ENCODE measurements at regions not wholly inside any gene's neighbourhood (a gene's known extent, or its start where the extent isn't known, plus 50 kb on each side); places are given as distances from the start of the nearest gene placed in this dataset.
"Not testable (repeated sequence)": the region's sequence is repeated elsewhere in the genome, so short reads cannot be mapped to it uniquely, and the experiment has no call there.

- POLR2A ChIA-PET = no interaction called here
- no peak for DNase-seq (ENCODE audit: low read depth, low spot score)
- no peak for TF ChIP-seq CTCF (IDR thresholded peaks at IDR 0.05; ENCODE audit: low read depth, low read length)
- peaks cover 6% of the 10 kb centered on the region; the same call in 1 of the 2 replicates for H3K9me3 ChIP-seq (ENCODE audit: control insufficient read depth, insufficient read depth, low read length)
- no peaks in the 10 kb centered on the region for H3K27me3 ChIP-seq (ENCODE audit: control insufficient read depth, insufficient read depth, low read length)
- CTCF ChIA-PET = no interaction called here
- no peak overlapping the region for H3K27ac ChIP-seq (ENCODE audit: low read depth, low read length)
- H3K4me3 ChIP-seq (ENCODE audit: low read depth, low read length) = no peak overlapping the region
Measured at GRCh38 chr13:56561327-56561726, 579.4 kb upstream of the PRR20A start.

- Histone ChIP-seq H3K27ac (ENCODE audit: low read depth, low read length) (no peak overlapping the region), H3K9me3 (ENCODE audit: control insufficient read depth, insufficient read depth, low read length) (peaks cover 6% of the 10 kb centered on the region; the same call in 1 of the 2 replicates), H3K27me3 (ENCODE audit: control insufficient read depth, insufficient read depth, low read length) (no peaks in the 10 kb centered on the region), H3K4me3 (ENCODE audit: low read depth, low read length) (no peak overlapping the region)
- ChIA-PET POLR2A (no interaction called here), CTCF (no interaction called here)
- DNase-seq (ENCODE audit: low read depth, low spot score) = no peak
- TF ChIP-seq CTCF (IDR thresholded peaks at IDR 0.05; ENCODE audit: low read depth, low read length) = no peak
Measured at GRCh38 chr13:56563663-56564062, 577.1 kb upstream of the PRR20A start.

- H3K27ac ChIP-seq (ENCODE audit: low read depth, low read length) = no peak overlapping the region
- H3K9me3 ChIP-seq (ENCODE audit: control insufficient read depth, insufficient read depth, low read length) = peaks cover 4% of the 10 kb centered on the region
- H3K27me3 ChIP-seq (ENCODE audit: control insufficient read depth, insufficient read depth, low read length) = no peaks in the 10 kb centered on the region
- no peak for DNase-seq (ENCODE audit: low read depth, low spot score)
- no peak for TF ChIP-seq CTCF (IDR thresholded peaks at IDR 0.05; ENCODE audit: low read depth, low read length)
- H3K4me3 ChIP-seq (ENCODE audit: low read depth, low read length) = no peak overlapping the region
- POLR2A ChIA-PET = no interaction called here
- CTCF ChIA-PET = interaction anchor here (0.6 kb wide), 1 partner anchor 86 kb away, joined by 3 read pairs; no protein-coding TSS in a partner anchor
Measured at GRCh38 chr13:56586976-56587375, 553.7 kb upstream of the PRR20A start.

- no peak for TF ChIP-seq CTCF (IDR thresholded peaks at IDR 0.05; ENCODE audit: low read depth, low read length)
- no peak for DNase-seq (ENCODE audit: low read depth, low spot score)
- ChIA-PET POLR2A (no interaction called here), CTCF (no interaction called here)
- Histone ChIP-seq H3K27ac (ENCODE audit: low read depth, low read length) (no peak overlapping the region), H3K9me3 (ENCODE audit: control insufficient read depth, insufficient read depth, low read length) (no peaks in the 10 kb centered on the region), H3K27me3 (ENCODE audit: control insufficient read depth, insufficient read depth, low read length) (no peaks in the 10 kb centered on the region), H3K4me3 (ENCODE audit: low read depth, low read length) (no peak overlapping the region)
Measured at GRCh38 chr13:56615572-56615971, 525.1 kb upstream of the PRR20A start.

- DNase-seq (ENCODE audit: low read depth, low spot score) = no peak
- CTCF ChIA-PET = no interaction called here
- Histone ChIP-seq H3K9me3 (ENCODE audit: control insufficient read depth, insufficient read depth, low read length) (peaks cover 16% of the 10 kb centered on the region), H3K4me3 (ENCODE audit: low read depth, low read length) (no peak overlapping the region), H3K27me3 (ENCODE audit: control insufficient read depth, insufficient read depth, low read length) (no peaks in the 10 kb centered on the region), H3K27ac (ENCODE audit: low read depth, low read length) (no peak overlapping the region)
- POLR2A ChIA-PET = no interaction called here
- no peak for TF ChIP-seq CTCF (IDR thresholded peaks at IDR 0.05; ENCODE audit: low read depth, low read length)
Measured at GRCh38 chr13:56622840-56623239, 517.9 kb upstream of the PRR20A start.

- H3K27ac ChIP-seq (ENCODE audit: low read depth, low read length); H3K9me3 ChIP-seq (ENCODE audit: control insufficient read depth, insufficient read depth, low read length); DNase-seq (ENCODE audit: low read depth, low spot score); H3K27me3 ChIP-seq (ENCODE audit: control insufficient read depth, insufficient read depth, low read length); POLR2A ChIA-PET; CTCF ChIA-PET; H3K4me3 ChIP-seq (ENCODE audit: low read depth, low read length): not testable (repeated sequence)
Measured at GRCh38 chr13:56628886-56629285, 511.8 kb upstream of the PRR20A start.

GRCh38 chr13:56631060-56631459 is 509.7 kb upstream of the PRR20A start:
- POLR2A ChIA-PET; CTCF ChIA-PET; H3K9me3 ChIP-seq (ENCODE audit: control insufficient read depth, insufficient read depth, low read length); H3K27ac ChIP-seq (ENCODE audit: low read depth, low read length); DNase-seq (ENCODE audit: low read depth, low spot score); H3K4me3 ChIP-seq (ENCODE audit: low read depth, low read length); H3K27me3 ChIP-seq (ENCODE audit: control insufficient read depth, insufficient read depth, low read length): not testable (repeated sequence)

Data from AG04450 (cell line).